Peyer's patch (tissue), 4 donors: ENCODE measurements at regions not wholly inside any gene's neighbourhood (a gene's known extent, or its start where the extent isn't known, plus 50 kb on each side); places are given as distances from the start of the nearest gene placed in this dataset.

ENCODE experiments used
- DNase-seq, 3 donors: peaks; one replicate each; pipeline ENCODE4 v3.0.0-alpha.2; 2017 to 2019
- H3K27ac ChIP-seq, 4 donors: fragments of 200-600 bp; sonication (generic); one replicate each; pipeline ENCODE4 v1.5.1; 2016 to 2019
- H3K27me3 ChIP-seq, 2 donors: fragments of 200-600 bp; sonication (generic); one replicate each; pipeline ENCODE4 v1.5.1; 2019
- H3K36me3 ChIP-seq, 3 donors: fragments of 200-600 bp; sonication (generic); one replicate each; pipeline ENCODE4 v1.5.1; 2016 to 2019
- H3K4me1 ChIP-seq, 4 donors: fragments of 200-600 bp; sonication (generic); one replicate each; pipeline ENCODE4 v1.5.1; 2016 to 2019
- H3K4me3 ChIP-seq, 4 donors: fragments of 200-600 bp; sonication (generic); 1 replicate in 3 of 4; 2 replicates in 1 of 4; pipeline ENCODE4 v1.5.1; 2016 to 2019; ENCODE audit warnings: mild to moderate bottlenecking in 1 of 4
- H3K9me3 ChIP-seq, 4 donors: fragments of 200-600 bp; sonication (generic); one replicate each; pipeline ENCODE4 v1.5.1; 2016 to 2019; ENCODE audit warnings: mild to moderate bottlenecking in 1 of 4
- POLR2A ChIP-seq, 2 donors: fragments of 450-650 bp; IDR thresholded peaks; one replicate each; pipeline ENCODE4 v1.5.1; 2017; ENCODE audit warnings: antibody characterized with exemption in 2 of 2, mild to moderate bottlenecking in 2 of 2, moderate library complexity in 2 of 2
- TF ChIP-seq, protein P1 (sequence below), 6 experiments: fragments of 450-650 bp in 4 of 6; fragments of 200-600 bp in 2 of 6; sonication (generic) in 1 of 6; IDR thresholded peaks; one replicate each; pipeline ENCODE4 v1.5.1; 2017 to 2019; ENCODE audit warnings: antibody characterized with exemption in 6 of 6, mild to moderate bottlenecking in 3 of 6, moderate library complexity in 1 of 6

DNA sequence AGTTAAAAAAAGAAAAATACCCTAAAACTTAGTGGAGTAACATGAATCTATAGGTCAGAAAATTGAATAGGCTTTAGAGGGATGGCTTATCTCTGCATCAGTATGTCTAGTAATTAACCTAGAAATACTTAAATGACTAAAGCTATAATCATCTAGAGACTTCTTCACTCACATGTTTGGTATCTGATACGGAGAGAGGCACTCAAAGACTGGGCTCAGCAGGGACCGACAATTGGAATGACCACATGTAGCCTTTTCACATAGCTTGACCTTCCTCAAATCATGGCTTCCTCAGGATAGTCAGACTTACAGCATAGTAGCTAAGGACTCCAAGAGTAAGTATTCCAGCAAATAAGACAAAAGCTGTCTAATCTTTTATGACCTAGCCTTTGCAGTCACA is 105.3 kb upstream of the RORB start:
- TF ChIP-seq, protein P1, sequence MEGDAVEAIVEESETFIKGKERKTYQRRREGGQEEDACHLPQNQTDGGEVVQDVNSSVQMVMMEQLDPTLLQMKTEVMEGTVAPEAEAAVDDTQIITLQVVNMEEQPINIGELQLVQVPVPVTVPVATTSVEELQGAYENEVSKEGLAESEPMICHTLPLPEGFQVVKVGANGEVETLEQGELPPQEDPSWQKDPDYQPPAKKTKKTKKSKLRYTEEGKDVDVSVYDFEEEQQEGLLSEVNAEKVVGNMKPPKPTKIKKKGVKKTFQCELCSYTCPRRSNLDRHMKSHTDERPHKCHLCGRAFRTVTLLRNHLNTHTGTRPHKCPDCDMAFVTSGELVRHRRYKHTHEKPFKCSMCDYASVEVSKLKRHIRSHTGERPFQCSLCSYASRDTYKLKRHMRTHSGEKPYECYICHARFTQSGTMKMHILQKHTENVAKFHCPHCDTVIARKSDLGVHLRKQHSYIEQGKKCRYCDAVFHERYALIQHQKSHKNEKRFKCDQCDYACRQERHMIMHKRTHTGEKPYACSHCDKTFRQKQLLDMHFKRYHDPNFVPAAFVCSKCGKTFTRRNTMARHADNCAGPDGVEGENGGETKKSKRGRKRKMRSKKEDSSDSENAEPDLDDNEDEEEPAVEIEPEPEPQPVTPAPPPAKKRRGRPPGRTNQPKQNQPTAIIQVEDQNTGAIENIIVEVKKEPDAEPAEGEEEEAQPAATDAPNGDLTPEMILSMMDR (IDR thresholded peaks at IDR 0.05): no peak
- TF ChIP-seq POLR2A (IDR thresholded peaks at IDR 0.05): no peak
- no peaks in the 10 kb centered on the region for H3K9me3 ChIP-seq
- H3K4me1 ChIP-seq: no peaks in the 10 kb centered on the region
- H3K27ac ChIP-seq: no peak overlapping the region
- H3K27me3 ChIP-seq: no peaks in the 10 kb centered on the region
- H3K36me3 ChIP-seq: no peaks in the 10 kb centered on the region
- DNase-seq: no peak
- no peak overlapping the region for H3K4me3 ChIP-seq

DNA sequence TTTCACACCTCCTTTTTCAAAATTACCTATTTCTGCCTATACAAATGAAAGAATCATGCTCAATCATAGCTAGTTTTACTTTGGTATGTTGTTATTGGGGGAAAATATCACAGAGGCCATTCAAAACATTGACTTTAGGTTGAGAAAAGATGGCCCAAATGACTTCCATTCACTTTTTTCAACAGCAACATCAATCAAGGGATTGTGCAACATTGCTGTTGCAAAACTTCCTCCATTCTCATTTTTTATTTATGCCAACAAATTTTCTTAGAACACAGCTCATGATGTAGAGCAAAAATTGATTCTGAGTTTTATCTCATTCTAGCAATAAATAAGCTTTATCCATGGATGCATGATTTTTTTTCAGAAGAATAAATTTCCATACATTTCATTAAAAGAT is 93.6 kb upstream of the RORB start:
- H3K4me1 ChIP-seq: no peaks in the 10 kb centered on the region
- DNase-seq: no peak

DNA sequence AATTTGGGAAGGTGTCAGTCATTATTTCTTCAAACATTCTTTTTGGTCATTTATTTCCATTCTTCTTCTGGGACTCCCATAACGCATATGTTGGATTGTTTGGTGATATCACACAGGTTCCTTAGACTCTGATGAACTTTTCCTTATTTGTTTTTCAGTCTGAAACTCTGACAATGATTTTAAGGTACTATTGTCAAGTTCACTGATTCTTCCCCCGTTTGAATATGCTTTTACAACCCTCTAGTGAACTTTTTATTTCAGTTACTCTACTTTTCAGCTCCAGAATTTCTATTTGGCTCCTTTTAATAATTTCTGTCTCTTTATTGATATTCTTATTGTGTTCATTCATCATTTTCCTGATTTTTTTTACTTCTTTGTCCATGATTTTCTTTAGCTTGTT is 92.5 kb upstream of the RORB start:
- no peak for DNase-seq
- no peak overlapping the region for H3K4me3 ChIP-seq
- H3K36me3 ChIP-seq: no peaks in the 10 kb centered on the region
- H3K9me3 ChIP-seq: no peaks in the 10 kb centered on the region
- TF ChIP-seq, protein P1 (IDR thresholded peaks at IDR 0.05): no peak
- no peak overlapping the region for H3K27ac ChIP-seq
- H3K27me3 ChIP-seq: no peaks in the 10 kb centered on the region
- no peaks in the 10 kb centered on the region for H3K4me1 ChIP-seq

More for the DNA sequence above, 93.6 kb upstream of the RORB start:
- Histone ChIP-seq H3K27me3 (no peaks in the 10 kb centered on the region), H3K27ac (no peak overlapping the region), H3K9me3 (no peaks in the 10 kb centered on the region), H3K36me3 (no peaks in the 10 kb centered on the region), H3K4me3 (no peak overlapping the region)
- TF ChIP-seq, protein P1 (IDR thresholded peaks at IDR 0.05): no peak
- no peak for TF ChIP-seq POLR2A (IDR thresholded peaks at IDR 0.05)

DNA sequence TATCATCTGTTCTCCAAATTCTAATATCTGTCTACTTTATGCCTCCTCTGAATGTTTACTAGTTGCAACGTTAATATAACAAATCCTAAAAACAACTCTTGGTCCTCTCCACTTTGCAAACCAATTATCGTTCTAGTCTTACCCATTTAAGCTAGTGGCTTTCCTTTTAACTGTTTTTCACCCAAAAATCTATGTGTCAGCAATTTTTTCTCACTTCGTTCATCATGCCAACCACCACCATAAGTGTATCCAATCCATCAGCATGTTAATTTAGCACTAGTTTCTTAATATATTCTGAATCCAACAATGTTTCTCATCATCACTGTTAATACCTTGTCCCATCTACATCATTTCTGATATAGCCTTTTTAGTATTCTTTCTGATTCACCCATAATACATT is 90.0 kb upstream of the RORB start:
- Histone ChIP-seq H3K4me1 (no peaks in the 10 kb centered on the region), H3K9me3 (no peaks in the 10 kb centered on the region), H3K36me3 (no peaks in the 10 kb centered on the region), H3K4me3 (no peak overlapping the region), H3K27me3 (no peaks in the 10 kb centered on the region), H3K27ac (no peak overlapping the region)
- no peak for TF ChIP-seq POLR2A (IDR thresholded peaks at IDR 0.05)
- TF ChIP-seq, protein P1 (IDR thresholded peaks at IDR 0.05): no peak
- no peak for DNase-seq

DNA sequence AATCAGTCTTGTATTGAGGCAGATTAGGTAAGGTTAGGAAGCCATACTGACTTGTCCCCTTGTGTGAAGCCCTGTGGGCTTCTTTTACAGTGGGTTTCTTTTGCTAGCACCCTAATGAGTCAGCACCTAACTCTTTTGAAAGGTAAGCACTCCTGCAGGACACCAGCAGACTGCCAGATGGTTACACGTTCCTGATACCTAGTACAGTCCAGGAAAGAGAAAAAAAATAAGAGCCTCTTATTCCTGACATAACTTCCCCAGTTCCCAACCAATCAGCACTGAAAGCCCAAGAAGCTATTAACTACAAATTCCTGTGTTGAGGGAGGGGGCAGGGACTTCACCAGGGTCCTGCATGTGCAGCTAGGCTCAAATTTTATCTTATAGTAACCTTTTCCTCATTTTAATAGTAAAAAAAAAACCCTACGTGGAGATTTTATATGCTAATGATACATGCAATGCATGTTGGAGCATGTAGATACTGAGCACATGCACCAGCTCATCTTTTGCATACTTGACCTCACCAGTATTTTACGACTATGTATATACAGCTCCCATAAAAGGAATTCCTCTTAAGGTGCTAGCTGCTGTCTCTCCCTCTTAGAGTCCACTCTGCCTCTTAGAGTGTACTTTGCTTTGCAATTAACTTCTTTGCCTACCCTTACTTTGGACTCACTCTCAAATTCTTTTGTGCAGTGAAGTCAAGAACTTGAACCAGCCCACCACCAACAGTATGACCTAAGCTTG is 84.7 kb upstream of the RORB start:
- H3K27me3 ChIP-seq: no peaks in the 10 kb centered on the region
- no peak overlapping the region for H3K27ac ChIP-seq

More for the DNA sequence above, 84.7 kb upstream of the RORB start:
- Histone ChIP-seq H3K4me3 (no peak overlapping the region), H3K36me3 (no peaks in the 10 kb centered on the region), H3K4me1 (no peaks in the 10 kb centered on the region), H3K9me3 (no peaks in the 10 kb centered on the region)
- TF ChIP-seq POLR2A (IDR thresholded peaks at IDR 0.05): no peak
- TF ChIP-seq, protein P1 (IDR thresholded peaks at IDR 0.05): no peak
- no peak for DNase-seq
